HL-60 (cell line): ENCODE measurements at regions not wholly inside any gene's neighbourhood (a gene's known extent, or its start where the extent isn't known, plus 50 kb on each side); places are given as distances from the start of the nearest gene placed in this dataset.

ENCODE experiments used
- DNase-seq, 2 experiments: peaks; one replicate each; pipeline ENCODE4 v3.0.0-alpha.2; 2010 to 2020; ENCODE audit warnings: low read depth in 1 of 2, low spot score in 1 of 2
- H3K27ac ChIP-seq: fragments of 250-450 bp; sonication (Bioruptor Pico); replicated peaks from 2 replicates; pipeline ENCODE4 v1.5.1; 2020; ENCODE audit warnings: mild to moderate bottlenecking, moderate library complexity
- H3K27me3 ChIP-seq: fragments of 250-450 bp; sonication (Bioruptor Pico); 2 replicates; pipeline ENCODE4 v1.5.1; 2021; ENCODE audit warnings: mild to moderate bottlenecking, moderate library complexity; ENCODE audit not compliant: insufficient read depth, poor library complexity, severe bottlenecking
- H3K4me3 ChIP-seq: replicated peaks from 2 replicates; pipeline ENCODE4 v1.5.1; 2011; ENCODE audit warnings: mild to moderate bottlenecking, control low read depth, low read length; ENCODE audit not compliant: insufficient read depth
- CTCF ChIP-seq: IDR thresholded peaks from one replicate; pipeline ENCODE4 v1.5.1; 2011; ENCODE audit warnings: low read length, control low read depth, inconsistent platforms; ENCODE audit not compliant: insufficient read depth
- GABPA ChIP-seq: IDR thresholded peaks from 2 replicates; pipeline ENCODE4 v1.6.1; 2012; ENCODE audit warnings: low read depth
- POLR2AphosphoS5 ChIP-seq: IDR thresholded peaks from 2 replicates; pipeline ENCODE4 v1.6.1; 2012; ENCODE audit warnings: low read depth
- REST ChIP-seq: IDR thresholded peaks from 2 replicates; pipeline ENCODE4 v1.6.1; 2012; ENCODE audit warnings: low read depth; ENCODE audit not compliant: insufficient replicate concordance
- SPI1 ChIP-seq: IDR thresholded peaks from 2 replicates; pipeline ENCODE4 v1.6.1; 2012; ENCODE audit warnings: low read depth, mild to moderate bottlenecking, borderline replicate concordance

GRCh38 chr13:74062933-74063332 lies 71.3 kb downstream of the KLF12 start:
- H3K27me3 ChIP-seq = no peaks in the 10 kb centered on the region
- H3K4me3 ChIP-seq = no peak overlapping the region
- no peak for DNase-seq
- TF ChIP-seq GABPA (no peak), CTCF (no peak), POLR2AphosphoS5 (no peak), SPI1 (no peak), REST (no peak)
- no peak overlapping the region for H3K27ac ChIP-seq

- TF ChIP-seq POLR2AphosphoS5 = no peak
- TF ChIP-seq REST = no peak
- no peak for DNase-seq
- Histone ChIP-seq H3K27ac (no peak overlapping the region), H3K4me3 (no peak overlapping the region), H3K27me3 (no peaks in the 10 kb centered on the region)
These were observed 72.1 kb downstream of the KLF12 start for GRCh38 chr13:74061926-74062595.

GRCh38 chr13:74056801-74057542 lies 77.2 kb downstream of the KLF12 start:
- H3K4me3 ChIP-seq = no peak overlapping the region
- no peaks in the 10 kb centered on the region for H3K27me3 ChIP-seq
- H3K27ac ChIP-seq = no peak overlapping the region
- no peak for TF ChIP-seq GABPA
- TF ChIP-seq REST = no peak
- no peak for TF ChIP-seq POLR2AphosphoS5
- no peak for TF ChIP-seq CTCF
- no peak for TF ChIP-seq SPI1
- no peak for DNase-seq
